LNCAP (cell line): ENCODE measurements at regions not wholly inside any gene's neighbourhood (a gene's known extent, or its start where the extent isn't known, plus 50 kb on each side); places are given as distances from the start of the nearest gene placed in this dataset.

Experiments
- TF ChIP-seq, protein P1 (sequence below): fragments of 450-650 bp; IDR thresholded peaks from 2 replicates; pipeline ENCODE4 v1.5.1; 2017; ENCODE audit warnings: mild to moderate bottlenecking

DNA sequence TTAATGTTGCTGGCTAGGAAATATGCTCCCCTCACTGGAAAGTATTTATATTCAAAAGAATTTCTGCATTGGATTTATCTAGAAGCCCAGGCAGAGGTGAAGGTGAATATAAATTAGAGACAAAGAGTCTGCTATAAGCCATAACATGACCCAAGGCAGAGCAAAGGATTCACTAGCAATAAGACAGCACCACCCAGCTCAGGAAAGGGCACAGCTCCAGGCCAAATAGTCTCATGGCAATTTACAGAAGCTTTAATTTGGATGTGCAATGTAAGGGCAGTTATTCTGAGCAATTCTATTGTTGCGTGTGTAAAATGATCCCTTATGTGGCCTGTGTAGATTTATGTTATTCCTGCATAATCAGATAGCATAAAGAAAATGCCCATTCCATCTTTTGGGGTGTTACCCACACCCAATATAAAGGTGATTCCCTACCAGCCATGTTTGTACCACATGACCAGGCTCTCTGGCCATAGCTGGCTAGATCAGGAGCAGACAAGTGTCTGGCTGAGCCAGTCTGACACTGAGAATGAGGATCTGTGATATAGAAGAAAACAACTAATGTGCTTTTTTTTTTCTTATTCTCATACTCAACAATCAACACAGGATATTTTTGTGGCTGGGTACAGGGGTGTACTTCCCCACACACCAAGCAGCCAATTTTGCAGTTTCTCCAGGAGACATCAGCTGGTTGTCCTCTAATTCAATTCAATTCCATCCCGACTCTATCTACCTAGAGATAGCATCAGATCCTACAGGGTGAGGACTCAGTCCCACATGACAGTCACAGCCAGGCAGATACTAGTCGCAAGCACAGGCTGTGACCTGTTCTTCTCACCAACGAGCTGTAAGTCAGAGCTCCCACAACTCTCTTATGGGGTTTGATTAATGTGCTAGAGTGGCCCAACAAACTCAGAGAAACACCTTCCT is 181.4 kb downstream of the KCTD15 start:
- TF ChIP-seq, protein P1, sequence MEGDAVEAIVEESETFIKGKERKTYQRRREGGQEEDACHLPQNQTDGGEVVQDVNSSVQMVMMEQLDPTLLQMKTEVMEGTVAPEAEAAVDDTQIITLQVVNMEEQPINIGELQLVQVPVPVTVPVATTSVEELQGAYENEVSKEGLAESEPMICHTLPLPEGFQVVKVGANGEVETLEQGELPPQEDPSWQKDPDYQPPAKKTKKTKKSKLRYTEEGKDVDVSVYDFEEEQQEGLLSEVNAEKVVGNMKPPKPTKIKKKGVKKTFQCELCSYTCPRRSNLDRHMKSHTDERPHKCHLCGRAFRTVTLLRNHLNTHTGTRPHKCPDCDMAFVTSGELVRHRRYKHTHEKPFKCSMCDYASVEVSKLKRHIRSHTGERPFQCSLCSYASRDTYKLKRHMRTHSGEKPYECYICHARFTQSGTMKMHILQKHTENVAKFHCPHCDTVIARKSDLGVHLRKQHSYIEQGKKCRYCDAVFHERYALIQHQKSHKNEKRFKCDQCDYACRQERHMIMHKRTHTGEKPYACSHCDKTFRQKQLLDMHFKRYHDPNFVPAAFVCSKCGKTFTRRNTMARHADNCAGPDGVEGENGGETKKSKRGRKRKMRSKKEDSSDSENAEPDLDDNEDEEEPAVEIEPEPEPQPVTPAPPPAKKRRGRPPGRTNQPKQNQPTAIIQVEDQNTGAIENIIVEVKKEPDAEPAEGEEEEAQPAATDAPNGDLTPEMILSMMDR, result no peak

DNA sequence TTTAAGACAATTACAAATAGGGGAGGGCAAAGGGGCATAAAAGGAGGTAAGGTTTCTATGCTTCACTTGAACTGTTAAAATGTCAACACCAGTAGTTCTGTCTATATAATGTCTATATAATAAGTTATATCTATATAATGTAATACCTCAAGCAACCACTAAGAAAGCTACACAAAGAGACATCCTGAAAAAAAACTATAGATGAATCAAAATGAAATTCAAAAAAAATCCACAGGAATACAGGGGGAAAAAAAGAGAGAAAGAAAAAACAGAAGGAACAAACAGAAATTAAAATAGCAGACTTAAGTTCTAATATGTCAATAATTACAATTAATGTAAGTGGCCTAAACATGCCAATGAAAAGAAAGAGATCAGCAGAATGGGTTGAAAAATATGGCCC is 186.0 kb downstream of the KCTD15 start:
- TF ChIP-seq, protein P1, result no peak

DNA sequence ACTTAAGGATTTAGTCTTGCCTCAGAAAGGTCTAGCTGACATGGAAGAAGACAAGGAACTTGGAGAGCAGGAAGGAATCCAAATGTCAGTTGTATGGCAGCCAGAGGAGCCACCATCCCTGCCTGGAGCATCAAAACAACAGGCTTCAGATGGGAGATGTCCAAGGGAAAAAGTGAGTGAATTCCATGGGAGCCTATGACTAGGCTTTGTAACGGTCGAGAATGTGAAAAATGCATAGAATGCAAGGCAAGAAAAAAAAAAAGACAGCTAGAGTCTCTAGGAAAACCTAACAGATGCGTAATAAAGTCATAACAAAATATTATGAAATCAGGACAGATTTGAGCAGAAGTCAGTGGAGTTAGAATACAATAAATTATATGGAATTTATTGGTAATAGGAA is 183.7 kb upstream of the LSM14A start:
- TF ChIP-seq, protein P1, result no peak

DNA sequence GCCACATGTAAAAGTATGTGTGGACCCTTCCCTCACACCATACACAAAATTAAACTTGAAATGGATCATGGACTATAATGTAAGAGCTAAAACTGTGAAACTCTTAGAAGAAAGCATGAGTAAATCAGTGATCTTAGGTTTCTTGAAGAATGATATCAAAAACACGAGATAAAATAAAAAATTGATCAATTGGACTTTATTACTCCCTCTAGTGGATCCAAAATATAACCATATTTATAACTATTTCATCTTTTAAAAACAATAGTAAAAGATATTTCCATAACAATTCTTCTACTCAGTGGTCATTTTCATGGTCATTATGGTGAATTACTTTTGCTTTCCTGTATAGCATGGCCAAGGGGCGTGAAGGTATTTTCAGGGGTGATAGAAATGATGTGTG is 174.6 kb upstream of the LSM14A start:
- TF ChIP-seq, protein P1, result peak; percentile 49

DNA sequence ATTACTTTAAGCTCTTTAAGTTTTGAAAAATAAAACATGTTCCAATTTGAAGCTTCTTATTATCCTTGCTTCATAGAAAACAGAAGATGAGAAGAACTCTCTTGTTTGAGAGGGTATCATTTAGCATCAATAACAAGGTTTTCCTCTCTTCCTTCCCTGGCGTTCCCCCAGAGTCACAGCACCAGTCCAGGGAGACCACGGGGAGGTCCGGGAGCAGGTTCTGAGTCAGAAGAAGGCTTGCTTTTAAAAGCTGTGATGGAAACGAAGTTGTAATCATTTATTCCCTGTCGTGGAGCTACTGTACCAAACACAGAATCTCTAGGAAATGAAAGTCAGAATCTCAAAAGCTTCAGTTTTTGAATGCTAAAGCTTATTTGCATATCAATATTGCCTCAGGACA is 174.0 kb upstream of the LSM14A start:
- TF ChIP-seq, protein P1, result no peak

DNA sequence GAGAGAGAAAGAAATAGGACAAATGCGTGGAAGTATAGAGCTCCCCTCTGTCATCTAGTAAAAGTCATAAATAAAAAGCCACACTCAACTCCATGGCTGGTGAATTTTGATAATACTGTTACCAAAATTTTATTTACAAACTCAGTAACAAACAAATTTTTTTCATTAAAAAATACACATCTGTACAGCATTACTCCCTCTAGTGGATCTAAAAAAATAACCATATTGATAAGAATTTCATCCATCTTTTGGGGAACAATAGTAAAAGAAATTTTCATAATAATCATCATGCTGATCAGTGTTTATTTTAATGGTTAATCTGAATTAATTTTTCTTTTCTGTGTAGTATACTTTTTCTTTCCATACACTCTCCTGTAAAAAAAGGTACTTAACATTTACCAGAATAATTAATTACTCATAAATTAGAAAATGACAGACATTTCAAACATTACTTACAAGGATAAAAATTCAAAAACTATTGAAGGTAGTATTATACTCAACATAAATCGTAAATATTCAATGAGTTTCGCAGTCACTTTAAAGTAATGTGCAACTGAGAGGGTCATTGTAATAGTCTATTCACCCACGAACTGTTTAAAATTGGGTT is 173.5 kb upstream of the LSM14A start:
- TF ChIP-seq, protein P1, result peak; percentile 69

DNA sequence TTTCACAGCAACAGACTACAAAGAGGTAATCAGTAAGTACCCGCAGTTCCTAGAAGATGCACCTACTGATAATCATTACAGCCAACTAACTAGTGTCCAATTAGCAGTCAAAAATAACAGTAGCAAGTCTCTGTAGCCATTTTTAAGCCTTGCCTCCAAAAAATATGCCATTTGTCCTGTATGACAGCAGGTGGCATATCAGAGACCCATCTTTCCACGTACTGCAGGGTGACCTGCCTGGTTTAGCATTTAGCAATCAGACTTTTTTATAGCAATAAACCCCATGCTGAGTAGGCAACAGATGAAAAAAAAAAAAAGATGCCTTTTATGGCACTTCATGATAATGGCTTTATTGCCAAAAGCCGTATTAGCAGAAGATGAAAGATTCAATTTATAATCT is 155.3 kb upstream of the LSM14A start:
- TF ChIP-seq, protein P1, result peak; percentile 30; the same call in 1 of the 2 replicates
